ENCODE measurements at regions not wholly inside any gene's neighbourhood (a gene's known extent, or its start where the extent isn't known, plus 50 kb on each side); places are given as distances from the start of the nearest gene placed in this dataset.
A peak's percentile ranks its signal among the peaks of the same experiment; 100 is the strongest.
"Not testable (repeated sequence)": the region's sequence is repeated elsewhere in the genome, so short reads cannot be mapped to it uniquely, and the experiment has no call there.

DNA sequence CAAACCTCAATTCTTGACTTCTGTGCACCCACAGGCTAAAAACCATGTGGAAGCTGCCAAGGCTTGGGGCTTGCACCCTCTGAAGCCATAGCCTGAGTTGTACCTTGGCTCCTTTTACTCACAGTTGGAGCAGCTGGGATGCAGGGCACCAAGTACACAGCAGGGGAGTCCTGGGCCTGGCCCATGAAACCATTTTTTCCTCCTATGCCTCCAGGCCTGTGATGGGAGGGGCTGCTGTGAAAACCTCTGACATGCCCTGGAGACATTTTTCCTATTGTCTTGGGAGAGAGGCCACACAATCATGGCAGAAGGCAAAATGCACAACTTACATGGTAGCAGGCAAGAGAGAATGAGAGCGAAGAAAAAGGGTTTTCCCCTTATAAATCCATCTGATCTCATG lies 568.6 kb downstream of the SMARCA1 start:
- not testable (repeated sequence) for DNase-seq

DNA sequence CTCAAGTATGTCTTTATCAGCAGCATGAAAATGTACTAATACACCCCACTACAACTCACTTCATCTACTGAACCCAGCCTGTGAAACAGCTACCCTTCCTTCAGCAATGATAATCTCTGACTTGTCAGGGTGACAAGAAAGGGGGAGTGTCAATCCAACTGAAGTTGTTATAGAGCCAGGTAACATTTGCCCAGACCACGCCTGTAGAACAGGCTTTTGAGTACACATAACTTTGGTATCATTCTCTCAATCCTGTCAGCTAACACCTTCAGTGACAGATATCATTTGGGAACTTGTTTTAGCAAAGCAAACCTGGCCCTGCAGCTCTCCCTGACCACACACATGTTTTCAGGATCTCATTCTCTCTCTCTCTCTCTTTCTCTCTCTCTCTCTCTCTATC lies 592.2 kb downstream of the SMARCA1 start:
- no peak for DNase-seq

DNA sequence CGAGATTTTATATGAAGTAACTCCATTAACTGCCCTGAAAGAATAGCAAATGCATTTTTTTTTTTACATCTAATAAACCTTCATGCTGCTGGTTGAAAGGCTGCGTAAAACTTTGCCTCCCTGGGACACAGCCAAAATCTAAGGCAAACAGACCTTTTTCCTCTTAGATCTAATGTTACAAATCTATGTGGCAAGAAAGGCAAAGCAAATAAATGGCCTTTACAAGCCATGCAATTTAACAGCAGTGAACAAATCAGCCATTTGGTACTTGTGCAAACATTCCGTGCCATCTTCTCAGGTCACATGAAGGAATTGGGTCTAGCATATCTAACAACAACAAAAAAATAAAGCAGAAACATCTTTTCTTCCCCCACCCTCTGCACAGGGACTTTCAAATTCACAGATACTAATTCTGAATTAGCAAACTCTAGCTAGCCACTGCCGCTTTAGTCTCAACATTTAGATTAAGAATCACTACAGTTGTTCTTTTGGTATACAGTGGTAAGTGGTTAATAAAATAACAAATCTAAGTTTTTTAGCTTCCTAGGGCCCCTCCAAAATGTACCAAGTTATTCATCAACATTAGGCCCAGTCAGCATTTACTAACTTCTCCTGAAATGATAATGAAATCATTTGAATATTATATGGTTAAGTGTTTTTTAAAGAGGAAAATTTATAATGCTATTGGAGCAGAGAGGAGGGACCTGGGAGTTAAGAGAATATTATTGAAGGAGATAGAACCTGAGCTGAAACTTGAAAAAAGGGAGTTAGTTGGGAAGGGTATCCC lies 593.8 kb downstream of the SMARCA1 start:
- DNase-seq = no peak

DNA sequence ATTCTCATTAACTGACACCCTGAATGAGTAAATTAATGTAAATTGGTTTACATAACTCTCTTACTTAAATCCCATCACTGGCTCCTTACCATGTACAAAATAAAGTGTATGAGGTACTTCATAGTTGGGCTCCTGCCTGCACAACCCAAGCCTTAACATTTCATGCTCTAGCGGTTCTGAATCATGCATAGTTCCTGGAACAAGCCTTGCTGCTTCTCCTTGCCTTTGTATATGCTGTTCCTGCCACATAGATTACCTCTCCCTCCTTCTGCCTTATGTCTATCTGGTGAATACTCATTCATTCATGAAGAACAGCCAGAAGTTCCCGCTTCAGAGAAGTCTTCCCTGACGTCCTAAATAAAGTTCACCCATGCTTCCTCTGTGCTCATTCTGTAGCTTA lies 594.7 kb downstream of the SMARCA1 start:
- no peak for DNase-seq

DNA sequence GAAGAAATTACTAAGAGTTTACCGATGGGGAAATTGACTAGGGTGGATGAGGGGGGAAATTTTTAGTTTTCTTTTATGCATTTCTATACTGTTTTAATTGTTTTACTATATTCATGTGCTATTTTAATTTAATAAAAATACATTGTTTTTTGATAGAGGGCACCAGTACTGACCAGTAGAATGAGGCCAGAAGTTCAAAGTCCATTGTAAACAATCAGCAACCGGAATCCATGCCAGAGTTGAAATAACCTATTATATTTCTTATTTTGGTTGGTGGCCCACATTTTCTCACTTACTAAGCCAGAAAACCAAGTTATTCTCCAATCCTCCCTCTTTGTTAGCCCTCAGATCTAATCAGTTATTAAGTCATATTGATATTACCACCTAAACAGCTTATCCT lies 595.9 kb downstream of the SMARCA1 start:
- no peak for DNase-seq

DNA sequence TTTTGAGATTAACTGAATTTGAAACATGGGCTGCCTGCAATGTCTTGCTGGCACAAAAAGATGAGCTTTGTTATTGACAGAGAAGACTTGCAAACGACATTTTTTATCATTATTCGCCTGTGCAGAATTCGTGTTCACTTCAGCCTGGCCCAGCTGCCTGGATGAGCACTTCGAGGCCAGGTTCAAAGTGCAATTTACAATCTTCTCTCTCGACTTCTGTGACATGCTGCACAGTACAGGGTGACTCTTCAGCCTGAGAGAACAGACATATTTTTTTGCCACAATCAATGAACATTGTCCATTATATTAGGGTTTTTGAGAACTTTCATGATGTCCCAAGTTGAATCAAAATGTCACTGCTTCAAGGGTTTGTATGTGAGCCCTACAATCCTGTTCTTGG lies 616.5 kb downstream of the SMARCA1 start:
- no peak for DNase-seq

DNA sequence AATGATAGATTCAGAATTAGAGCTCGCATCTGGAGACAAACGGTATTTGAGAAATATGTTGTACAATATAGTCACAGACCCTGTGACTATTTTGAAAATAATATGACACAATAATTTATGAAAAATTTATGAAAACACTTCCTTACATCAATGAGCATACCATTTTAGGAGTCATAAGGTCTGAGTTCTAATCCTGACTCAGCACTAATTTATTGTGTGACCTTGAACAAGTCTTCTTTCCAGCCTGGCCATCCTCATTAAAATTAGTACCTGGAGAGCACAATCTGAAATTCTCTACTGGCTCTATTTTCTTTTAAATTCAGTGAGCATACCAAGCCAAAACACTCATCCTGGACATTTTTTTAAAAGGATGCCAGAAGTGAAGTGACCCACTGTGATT lies 622.3 kb downstream of the SMARCA1 start:
- no peak for DNase-seq

DNA sequence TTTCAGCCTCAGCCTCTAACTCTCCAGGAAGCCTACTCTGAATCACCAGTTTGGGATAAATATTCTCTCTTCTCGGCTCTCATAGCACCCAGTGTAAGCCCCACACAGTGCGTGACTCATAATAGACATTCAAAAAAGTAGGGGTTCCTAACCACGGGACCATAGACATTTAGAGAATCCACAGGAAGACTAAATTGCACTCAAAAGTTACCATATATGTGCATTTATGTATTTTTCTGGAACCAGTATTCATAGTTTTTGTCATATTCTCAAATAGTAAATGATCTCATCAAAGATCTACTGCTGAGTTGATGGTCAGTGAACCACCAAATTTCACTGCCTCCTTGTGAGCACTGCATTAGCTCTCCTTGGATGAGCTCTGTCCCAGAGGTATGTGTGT lies 625.7 kb downstream of the SMARCA1 start:
- no peak for DNase-seq

DNA sequence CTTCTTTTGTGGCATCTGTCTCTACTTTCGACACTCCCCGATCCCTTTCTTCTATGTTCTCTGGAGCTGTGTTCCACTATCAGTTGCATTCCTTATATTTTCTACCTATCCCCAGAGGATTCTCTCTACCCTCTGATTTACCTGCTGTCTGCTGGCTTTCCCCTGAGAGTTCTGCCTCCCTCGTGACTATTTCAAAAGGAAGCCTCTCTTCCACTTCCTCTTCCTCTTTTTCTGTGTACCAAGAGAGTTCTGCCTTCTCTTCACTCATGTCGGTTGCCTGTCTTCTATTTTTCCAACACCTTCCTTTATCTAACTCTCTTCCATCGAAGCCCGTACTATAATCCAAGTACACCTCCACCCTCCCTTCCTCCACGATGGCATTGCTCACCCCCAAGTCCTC lies 631.7 kb downstream of the SMARCA1 start:
- no peak for DNase-seq

DNA sequence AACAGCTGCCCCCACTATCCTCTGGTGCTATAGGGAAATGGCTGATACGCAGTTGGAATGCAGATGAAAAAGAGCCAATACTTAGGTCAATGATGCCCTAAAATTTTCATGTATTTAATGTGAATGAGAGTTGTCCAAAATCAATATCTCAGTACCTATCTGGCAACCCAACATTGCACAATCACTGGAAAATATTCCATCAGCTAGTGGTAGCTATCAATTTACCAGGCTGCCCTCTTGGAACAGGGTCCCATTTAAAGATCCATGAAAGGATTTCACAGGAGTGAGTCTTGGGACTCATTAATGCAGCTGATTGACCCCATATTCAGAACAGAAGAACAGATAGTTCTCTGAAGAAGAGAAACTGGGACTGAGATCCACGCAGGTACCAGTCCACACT lies 638.9 kb downstream of the SMARCA1 start:
- no peak for DNase-seq

DNA sequence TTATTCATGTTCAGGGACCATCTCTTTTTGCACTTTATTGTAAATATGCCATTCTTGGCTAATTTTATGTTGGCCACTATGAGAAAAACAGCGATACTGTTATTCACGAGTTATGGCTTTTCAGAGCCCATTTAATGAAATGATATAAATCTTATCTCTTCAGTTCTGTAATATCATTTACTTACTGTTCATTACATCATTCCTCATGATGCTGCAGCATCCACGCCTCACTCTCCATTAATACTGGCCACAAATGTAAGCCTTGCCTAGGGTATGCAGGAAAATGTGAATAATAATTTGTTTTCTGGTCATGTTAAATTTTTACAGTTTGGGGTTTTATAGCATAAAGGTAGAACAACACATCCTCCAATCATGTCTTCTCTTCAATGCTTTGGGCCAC lies 639.6 kb downstream of the SMARCA1 start:
- no peak for DNase-seq

DNA sequence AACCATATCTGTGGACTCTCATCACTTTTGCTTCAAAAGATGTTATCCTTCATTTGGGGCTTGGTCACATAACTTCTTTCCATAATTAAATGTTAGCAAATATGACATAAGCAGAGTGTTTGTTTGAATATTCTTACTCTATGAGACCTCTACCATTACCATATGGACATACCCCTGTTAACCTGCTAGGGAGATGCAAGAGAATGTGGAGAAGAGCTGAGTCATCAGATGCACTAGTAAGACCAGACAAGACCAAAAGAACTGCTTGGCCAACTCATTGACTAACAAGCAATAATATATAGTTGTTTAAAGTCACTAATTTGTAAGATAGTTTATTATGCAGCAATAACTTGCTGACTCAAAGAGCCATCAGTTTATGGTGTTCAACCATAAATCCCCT lies 652.9 kb downstream of the SMARCA1 start:
- no peak for DNase-seq

DNA sequence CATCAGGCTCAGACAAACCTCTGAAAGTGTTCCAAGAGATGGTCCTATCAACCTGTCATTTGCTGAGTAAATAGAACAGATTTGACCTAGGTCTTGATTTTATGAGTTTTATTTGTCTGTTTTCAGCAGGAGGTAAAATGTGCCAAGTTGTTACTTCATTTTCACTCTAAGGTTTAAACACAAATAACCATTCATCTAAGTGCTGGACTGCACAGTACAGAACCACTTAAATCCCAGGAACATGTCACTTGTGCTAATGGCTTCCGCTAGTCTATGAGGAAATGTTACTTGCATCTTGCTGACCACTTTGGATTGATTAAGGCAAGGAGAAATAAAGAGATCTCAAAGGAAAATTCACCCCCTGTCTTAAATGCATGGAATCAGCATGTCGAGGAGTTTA lies 660.7 kb downstream of the SMARCA1 start:
- no peak for DNase-seq

DNA sequence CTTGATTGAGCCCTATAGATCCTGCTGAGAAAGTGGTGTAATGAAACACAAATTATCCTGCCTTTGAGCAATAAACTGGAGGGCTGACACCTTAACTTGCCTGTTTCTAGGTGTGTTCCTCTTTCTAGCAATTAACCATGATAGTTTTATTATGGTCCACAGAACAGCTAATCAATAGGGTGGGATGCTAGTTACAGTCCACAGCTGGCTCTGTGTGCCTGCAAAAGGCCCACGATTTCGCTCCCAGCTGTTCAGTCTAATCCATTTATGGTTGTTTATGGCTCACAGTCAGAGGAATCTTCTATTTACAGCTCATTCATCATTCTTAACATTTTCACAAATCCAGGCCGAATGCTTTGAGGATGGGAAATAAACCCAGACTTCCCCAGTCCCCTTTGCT lies 674.9 kb downstream of the SMARCA1 start:
- DNase-seq = no peak

DNA sequence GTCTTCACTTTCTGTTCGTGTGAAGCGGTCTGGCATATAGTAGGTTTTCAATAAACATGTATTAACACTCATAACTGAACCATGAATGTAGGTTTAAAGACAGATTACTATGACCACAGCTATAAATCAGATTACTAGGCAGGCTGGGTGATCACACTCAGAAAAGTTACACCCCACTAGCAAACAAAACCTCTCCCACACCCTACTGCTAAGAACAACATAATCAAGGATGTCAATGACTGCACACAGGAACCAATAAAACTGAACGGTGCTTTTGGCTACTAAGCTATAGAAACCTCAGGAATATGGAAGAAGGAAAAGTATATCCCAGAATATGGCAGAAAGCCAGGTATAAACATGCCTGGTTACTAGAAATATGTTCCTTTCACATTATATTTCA lies 676.9 kb downstream of the SMARCA1 start:
- DNase-seq = no peak

DNA sequence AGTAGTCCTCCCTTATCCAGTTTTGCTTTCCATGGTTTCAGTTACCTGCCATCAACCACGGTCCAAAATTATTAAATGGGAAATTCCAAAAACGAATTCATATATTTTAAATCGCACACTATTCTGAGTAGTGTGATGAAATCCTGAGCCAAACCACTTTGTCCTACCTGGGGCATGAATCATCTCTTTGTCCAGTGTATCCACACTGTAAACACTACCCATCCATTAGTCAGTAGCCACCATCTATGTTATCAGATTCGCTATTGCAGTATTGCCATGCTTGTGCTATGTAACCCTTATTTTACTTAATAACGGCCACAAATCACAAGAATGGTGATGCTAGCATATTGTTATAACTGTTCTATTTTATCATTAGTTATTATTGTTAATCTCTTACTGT lies 704.6 kb downstream of the SMARCA1 start:
- no peak for DNase-seq

DNA sequence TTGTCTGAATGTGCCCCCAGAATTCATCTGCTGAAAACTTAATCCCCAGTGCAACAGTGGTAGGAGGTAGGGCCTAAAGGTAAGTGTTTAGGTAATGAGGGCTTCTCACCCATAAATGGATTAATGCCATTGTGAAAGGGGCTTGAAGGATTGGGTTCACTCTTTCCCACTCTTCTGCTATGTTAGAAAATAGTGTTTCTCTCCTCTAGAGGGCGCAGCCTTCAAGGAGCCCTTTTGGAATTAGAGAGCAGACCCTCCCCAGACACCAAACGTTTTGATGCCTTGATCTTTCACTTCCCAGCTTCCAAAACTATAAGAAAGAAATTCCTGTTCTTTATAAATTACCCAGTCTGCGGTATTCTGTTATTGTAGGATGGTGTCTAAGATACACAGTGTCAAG lies 706.4 kb downstream of the SMARCA1 start:
- peak; percentile 15 to 49 for DNase-seq

DNA sequence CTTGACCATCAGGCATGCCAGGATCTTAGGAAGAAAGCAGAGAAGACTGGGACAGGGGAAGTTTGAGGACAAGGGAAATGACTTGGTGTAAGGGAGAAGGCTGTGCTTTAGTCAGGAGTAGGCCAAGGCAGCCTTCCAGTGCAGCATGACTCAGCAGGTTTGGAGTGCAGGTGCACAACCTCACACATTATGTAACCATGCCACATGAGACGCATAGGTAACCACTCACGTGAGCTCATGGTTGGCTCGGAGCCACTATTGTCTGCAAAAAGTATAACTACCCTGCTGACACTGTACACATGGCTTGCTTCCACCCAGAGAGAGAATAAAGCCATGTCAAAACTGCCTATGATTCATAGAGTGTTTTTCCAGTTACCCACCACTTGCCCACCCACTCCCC lies 715.9 kb downstream of the SMARCA1 start:
- no peak for DNase-seq

DNA sequence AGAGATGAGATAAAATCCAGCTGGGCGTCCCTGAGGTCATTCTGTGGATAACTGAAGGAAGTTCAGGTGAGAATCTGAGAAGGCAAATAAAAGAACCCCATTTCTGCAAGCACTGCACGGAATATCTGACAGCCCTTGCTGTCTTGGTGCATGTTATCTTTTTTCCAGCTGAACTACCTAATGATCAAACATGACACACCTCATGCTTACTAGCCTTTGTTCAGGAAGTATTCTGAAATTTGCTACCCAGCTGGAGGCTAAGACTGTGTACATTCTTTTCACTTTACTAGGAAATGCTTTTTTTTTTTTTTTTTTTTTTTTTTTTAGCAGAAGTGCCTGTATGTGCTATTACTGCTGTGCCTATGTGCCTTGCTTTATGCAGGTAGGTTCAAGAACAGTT lies 718.1 kb downstream of the SMARCA1 start:
- no peak for DNase-seq

DNA sequence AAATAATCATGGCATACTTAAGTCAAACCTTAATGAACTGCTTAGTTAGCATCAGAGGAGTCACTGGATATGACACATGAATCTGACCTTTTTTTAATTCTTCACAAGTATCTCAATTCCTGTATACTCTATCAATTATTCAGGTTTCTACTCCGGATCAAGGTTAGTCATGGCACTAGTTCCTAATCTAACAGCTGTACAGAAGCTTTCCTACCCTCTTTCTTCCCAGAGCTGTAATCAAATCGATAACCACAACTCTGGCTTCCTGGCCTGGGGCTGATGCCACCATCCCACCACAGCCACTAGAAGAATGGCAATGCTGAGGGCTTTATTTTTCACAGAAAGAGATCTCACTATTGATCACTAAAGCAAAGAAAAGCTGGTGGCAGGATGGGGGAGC lies 718.5 kb downstream of the SMARCA1 start:
- no peak for DNase-seq

DNA sequence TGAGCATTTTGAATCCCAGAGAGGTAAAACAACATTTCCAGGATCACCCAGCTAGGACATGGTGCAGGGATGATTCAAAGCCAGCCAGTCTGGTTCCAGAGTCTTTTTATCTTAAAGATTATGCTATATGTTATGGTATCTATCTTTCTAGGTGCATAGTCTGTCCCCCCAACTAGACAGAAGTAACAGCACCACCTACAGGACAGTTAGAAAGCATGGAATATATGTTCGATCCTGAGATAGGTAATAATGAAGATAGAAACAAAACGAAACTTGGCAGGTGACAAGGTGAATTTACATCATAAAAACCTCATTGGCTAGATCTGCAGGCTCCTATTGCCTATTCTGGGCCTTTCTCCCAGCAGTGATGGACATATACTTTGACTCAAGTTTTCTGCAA lies 723.2 kb downstream of the SMARCA1 start:
- peak in 1 of 2 experiments; percentile 5 for DNase-seq

DNA sequence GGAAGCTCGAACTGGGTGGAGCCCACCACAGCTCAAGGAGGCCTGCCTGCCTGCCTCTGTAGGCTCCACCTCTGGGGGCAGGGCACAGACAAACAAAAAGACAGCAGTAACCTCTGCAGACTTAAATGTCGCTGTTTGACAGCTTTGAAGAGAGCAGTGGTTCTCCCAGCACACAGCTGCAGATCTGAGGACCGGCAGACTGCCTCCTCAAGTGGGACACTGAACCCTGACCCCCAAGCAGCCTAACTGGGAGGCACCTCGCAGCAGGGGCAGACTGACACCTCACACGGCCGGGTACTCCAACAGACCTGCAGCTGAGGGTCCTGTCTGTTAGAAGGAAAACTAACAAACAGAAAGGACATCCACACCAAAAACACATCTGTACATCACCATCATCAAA lies 730.9 kb upstream of the ACTRT1 start:
- DNase-seq = not testable (repeated sequence)

DNA sequence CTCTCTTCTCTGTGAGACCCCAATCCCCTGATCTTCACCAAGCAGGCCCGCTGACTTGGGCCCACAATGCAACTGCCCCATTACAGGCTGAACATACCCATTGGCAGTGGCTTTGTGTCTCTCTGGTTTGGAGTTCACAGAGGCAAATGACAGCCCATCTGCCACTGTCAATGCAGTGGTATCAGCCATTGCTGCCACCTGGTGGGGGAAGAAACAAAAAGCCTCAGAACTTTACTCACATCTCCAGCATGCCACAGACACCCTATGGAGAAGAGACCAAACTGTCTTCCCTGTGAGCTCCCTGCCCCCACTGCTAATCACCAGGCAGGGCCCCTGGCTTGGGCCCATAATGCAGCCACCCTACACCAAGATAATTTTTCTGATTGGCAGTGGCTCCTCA lies 729.3 kb upstream of the ACTRT1 start:
- DNase-seq = peak; percentile 52 to 77

DNA sequence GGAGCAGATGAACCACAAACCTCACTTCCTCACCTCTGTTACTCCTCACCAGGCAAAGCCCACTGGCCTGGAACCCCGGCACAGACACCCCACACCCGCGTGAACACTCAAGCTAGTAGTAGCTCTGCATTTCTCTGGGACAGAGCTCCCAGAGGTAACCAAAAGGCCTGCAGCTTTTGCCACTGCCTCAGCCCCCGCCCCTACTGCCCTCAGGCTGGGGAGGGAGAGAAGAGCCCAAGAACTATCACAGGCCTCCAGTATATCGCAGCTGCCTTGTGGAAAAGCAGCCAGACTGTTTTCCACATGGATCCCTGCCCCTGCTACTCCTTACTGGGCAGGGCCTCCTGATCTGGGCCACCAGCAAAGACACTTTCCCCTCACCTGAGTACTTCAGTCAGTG lies 728.7 kb upstream of the ACTRT1 start:
- DNase-seq = no peak

DNA sequence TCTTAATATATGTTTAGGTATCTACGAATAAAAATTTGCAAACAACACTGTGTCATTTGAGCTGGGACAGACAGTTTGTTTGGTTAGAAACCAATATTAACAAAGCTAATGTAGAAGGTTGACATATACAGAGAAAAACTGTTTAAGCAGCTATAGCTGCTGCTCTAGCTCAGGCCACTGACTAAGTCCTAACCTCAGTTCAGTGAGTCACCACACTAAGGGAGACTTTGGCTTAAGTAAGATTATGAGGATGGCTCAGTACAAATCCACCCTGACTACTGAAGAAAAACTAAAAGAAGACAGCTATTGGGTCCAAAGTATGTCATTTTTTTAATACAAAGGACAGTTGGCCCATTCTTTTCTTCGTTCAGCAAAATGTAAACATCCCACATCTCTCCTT lies 717.3 kb upstream of the ACTRT1 start:
- DNase-seq = no peak

DNA sequence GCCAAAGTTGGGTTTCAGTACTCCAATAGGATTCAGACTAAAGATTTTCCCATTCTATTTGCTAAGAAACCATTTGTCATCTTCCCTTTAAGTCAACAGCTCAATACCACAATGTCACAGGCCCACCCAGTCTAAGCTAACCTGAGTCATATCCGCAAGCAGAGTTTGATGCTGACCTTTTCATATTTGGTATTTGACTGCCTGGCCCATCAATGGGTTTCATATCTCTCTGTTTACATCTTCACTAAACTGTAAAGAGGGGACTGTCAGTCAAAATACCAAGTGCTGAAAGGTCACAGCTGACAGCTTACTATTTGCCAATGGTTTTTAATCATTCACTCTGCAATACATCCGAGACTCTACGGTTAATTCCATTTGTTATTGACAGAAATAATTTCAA lies 707.5 kb upstream of the ACTRT1 start:
- no peak for DNase-seq

Measured in NCI-H524 (cell line).